NCI-H1417 (cell line): ENCODE measurements at regions not wholly inside any gene's neighbourhood (a gene's known extent, or its start where the extent isn't known, plus 50 kb on each side); places are given as distances from the start of the nearest gene placed in this dataset.

Experiments
- DNase-seq, 3 experiments: peaks; one replicate each; lab custom pipeline; 2025; lab: John Stamatoyannopoulos, UW

DNA sequence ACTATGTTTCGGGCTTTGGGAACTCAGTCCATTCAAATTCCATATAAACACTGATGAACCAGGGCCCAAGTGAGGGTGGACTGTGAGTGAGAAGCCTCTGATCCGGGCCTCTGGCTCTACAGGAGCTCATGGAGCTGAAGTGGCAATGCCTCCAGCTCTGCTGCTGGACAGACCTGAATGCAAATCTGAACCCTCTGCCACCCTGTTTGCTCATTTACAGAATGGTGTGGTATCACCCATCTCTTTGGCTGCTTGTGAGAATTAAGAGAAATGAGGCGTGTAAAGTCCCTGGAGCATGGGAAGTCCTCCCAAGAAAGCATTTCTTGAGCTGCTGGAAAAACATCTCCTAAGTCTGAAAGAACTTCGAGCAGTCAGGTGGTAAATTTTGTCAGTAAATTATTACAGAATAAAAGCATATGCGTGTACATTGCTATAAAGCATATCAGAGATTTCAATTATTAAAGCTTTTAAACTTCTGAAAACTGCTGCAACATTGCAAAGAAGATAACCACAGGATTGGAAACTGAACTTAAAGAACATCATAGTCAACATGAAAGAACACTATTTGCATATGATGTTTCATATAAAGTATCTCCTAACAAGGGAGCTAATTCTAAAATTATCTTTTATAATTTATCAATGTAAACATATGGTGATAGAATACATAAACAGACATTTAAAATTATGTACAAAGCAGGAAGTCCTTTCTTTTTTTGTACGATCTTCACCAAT is 369.0 kb downstream of the UQCRFS1 start:
- no peak for DNase-seq

DNA sequence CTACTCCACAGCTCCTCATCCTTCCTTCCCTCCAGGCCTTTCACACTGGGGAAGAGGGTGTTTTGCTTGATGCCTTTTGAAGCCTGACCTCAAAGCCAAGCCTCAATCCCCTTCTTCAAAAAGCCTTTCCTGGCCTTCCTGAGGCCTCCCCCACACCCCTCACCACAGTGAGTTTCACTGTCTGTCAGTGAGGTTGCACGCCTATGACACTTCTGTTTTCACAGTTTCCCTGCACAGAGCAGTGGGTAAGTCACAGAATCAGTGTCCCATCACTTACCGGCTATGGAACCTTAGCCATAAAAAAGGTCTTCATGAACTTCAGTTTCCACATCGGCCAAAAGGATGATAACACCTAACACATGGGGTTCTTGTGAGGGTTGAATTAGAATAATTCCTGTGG is 371.4 kb downstream of the UQCRFS1 start:
- DNase-seq: no peak

DNA sequence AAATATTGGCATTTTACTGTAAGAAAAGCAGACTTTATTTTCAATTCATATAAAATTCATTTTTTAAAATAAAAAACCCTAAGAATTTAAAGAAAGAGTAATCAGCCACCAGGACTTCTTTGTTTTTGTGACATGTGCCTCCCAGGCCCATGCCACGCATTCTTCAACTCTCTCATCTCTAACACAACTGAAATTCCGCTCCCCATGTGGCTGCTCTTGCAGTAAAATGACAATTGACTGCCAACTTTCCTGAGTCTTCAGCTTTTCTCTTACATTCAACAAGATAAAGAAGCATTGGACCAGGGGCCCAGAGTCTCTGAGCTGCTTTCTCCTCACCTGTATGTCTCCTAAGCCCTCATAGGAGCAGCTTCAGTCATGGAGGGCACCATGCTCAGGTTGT is 372.1 kb downstream of the UQCRFS1 start:
- no peak for DNase-seq

DNA sequence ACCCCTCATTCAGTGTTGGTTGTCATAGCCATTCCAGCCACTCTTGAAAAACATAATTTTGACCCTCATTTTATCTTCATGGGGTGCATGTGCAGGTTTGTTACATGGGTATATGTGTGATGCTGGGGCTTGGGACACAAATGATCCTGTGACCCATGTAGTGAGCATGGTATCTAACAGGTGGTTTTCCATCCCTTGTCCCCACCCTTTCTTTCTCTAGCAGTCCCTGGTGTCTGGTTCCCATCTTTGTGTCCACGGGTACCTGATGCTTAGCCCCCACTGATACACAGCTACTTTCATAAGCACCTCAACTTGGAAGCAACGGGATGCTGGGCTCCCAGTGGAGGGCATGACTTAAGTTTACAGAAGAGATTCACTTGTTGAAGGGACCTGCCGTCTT is 373.5 kb downstream of the UQCRFS1 start:
- no peak for DNase-seq

DNA sequence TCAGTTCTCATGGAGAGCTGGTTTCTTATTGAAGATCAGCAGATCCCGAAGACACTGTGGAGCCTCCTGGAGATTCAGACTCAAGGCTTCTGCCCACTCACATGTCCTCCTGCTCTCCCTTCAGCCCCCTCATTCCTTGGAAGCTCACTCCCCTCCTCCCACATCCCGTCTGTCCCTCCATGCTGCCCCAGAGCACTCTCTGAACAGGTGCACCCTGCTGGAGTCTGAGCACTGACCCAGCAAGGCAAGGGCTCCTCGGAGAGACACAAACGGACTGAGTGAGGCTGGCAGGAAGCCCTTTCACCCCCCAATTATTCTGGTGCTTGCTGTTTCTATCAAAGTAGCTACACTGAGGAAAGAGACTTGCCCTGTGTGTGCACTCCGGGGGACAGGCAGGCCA is 374.0 kb downstream of the UQCRFS1 start:
- DNase-seq: no peak

DNA sequence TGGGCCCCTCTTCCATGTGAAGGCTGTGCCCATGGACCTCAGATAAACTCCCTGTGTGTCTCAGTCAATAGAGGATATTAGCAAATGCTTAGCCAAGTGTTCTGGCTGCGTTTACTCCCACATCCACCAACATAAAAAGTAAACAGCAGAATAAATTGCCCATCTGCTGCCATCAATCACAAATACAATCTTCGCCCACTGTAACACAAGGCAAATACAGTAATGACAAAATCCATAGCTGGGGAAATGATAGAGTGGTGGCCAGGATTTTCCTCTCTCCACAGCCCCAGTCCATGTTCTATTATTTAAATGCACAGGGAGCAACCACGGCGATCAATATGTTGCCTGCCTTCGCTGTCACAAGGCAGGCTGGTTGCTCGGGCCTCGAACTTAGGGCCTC is 376.5 kb downstream of the UQCRFS1 start:
- no peak for DNase-seq

DNA sequence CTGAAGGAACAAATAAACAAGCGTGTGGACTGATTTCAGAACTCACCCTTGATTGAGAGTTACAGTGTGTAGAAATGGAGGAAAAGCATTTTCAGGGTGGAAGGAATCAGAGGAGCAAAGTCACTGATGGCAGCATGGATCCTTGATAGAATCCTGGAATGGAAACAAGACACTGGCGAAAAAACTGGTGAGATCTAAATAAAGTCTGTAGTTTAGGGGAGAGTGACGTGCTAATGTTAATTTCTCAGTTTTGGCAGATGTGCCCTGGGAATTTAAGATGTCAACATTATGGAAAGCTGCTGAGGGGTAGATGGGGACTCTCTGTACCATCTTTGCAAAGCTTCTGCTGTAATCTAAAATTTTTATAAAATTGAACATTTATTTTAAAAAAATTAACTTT is 378.0 kb downstream of the UQCRFS1 start:
- DNase-seq: no peak

DNA sequence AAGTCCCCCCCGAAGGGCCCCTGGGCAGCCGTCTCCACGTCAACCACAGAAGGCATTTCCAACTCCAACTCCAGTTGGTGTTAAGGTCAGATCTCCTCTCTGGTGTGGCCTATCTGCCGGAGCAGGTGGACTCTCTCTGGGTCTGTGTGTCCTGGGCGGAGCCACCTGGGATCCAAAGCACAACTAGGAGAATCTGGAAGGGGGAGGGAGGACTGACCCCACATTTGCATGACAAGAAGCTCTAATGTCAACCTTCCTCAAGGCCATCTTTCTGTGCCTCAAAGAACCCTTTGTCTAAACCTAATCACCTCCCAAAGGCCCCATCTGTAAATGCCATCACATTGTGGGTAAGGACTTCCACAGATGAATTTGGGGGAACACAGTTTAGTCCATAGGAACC is 381.5 kb downstream of the UQCRFS1 start:
- no peak for DNase-seq

DNA sequence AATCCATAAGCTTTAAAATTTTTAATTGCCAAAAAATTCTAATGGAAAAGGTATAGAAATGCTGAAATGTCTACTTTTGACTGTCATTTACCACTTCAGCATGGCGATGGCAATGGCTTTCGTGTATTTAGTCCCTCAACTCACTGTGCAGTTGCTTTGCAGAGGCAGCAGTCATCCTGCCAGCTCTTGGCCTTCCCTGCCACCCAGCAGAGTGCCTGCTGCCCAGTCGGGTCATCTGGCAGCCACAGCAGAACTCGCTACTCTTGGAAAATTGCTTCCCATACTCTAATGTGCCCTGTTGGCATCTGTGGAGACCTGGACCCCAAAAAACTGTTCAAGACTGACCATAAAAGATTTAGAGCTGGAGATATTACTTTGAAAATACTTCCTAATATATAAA is 383.2 kb downstream of the UQCRFS1 start:
- DNase-seq: no peak

DNA sequence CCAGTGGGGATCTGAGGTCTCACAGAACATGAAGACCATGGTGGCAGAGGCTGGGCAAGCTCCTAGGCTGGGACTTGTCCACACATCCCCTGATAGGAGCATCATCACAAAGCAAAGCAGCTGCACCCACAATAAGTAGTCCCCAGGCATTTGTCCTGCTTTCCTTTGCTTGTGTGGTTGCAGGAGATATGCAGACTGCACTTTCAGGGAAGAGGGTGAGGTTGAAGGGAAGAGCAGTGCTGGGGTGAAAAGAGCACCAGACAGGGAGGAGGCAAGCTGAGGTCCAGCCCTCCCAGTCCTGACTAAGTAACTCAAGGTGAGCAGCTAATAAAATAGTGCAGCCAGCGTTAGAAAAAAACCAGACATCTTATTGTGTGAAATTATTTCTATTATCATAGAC is 383.6 kb downstream of the UQCRFS1 start:
- DNase-seq: no peak

DNA sequence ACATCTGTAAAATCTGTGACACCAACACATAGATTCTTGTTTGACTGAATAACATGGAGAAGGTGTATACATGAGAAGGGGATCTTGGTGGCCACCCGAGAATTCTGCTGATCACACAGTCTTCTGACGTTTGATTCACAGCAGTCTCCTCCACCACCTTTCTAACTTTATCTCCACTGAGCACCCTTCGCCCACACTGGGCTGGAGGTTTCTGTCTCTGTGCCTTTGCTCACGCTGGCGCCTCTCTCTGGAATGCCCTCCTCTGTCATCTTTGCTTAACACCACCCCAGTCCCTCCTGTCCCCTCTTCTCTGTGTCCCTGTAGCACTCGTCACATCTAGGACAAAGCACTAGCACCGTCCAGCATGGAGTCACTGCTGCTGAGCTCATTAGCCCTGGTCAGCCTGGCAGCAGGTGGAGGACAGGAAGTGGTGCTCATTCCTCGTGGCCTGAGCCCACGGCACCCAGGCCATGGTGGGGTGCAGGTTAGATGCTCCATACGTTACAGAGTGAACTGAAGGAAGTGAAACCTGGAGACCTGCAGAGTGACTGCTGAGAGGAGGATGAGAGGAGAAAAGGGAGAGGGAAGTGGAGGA is 384.6 kb downstream of the UQCRFS1 start:
- no peak for DNase-seq

DNA sequence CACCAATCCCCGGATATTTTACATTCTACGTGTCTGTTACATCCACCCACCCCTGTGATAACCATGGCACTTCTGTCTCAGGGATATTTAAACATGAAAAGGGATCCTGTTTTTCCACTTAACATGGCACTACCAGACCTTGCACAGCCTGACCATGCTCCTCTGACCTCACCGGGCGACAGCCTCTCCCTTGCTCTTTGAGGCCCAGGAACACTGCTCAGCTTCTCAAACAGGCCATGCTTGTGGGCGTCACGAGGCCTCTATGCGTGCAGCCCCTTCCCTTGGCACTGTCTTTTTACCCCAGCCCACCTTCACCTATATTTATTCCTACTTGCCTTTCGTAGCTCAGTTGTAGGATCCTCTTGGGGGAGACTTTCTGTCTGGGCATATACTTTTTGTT is 385.6 kb downstream of the UQCRFS1 start:
- DNase-seq: no peak

DNA sequence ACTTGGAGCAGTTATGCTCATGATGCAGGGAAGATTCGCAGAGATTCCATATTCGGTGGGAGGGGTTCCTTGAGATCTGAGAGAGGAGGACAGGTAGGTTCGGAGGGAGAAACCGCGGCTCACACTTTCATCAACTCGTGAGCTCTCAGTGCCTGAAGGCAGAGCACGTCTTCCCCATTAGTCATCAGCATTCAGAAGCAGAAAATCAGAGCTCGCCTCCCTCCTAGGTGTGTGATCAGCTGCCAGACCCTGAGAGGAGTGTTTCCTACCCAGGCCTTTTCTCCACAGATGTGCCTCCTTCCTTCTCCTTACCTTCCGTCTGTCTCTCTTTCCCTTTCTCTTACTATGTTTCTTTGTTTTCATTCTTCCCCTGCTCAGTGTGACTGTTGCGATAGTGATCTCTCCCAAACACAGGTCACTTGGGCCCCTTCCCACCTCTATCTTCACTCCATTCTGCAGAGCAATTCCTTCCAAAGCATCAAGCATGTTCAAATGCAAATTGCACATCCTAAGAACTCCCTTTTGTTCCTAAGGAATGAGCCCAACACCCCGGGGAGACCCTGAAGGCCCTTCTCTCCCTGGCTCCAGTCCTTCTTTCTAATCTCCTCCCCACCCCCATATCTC is 389.5 kb downstream of the UQCRFS1 start:
- no peak for DNase-seq

DNA sequence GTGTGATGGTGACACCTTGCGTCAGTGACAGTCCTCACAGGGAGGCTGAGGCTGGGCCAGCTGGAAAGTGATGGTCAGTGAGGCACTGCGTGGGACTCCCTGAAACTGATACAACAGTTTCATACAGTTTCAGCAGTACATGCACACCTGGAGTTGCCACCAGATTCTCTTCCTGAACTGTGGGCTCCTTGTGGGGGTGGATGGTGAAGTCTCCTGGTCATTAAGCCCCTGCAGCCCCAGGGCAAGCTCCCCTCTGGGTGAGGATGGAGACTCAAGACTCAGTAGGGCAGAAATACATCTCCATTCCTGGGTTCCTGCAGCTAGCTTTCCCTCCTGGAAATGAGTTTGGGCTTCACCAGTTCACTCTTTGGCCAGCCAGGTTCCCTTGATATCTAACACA is 392.7 kb downstream of the UQCRFS1 start:
- no peak for DNase-seq

DNA sequence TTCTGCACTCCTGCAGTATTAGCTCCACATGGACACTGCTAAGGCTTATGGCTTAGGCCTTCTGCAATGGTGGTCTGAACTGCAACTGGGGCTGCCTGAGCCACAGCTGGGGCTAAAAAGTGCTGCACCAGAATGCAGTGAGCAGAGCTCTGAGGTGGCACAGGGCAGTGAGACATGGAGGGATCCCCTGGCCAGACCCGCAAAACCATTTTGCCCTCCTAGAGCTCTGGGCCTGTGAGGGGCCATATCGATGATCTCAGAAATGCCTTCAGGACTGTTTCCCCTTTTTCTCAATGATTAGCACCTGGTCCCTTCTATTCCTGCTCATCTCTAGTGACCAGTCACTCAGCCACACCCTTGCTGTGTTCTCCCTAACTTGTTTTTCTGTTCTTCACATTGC is 397.7 kb downstream of the UQCRFS1 start:
- no peak for DNase-seq

DNA sequence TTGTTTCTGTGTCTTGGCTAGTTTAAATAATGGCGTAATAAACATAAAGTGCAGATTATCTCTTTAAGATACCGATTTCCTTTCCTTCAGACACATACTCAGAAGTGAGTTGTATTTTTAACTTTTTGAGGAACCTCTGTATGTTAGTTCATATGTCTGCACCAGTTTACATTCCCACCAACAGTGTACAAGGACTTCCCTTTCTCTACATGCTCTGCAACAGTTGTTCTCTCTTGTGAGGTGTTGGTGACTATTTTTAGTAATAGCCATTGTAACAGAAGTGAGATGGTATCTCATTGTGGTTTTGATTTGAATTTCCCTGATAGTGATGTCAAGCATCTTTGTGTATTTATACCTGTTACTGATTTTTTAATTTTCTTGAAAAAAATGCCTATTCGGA is 418.6 kb downstream of the UQCRFS1 start:
- DNase-seq: no peak

DNA sequence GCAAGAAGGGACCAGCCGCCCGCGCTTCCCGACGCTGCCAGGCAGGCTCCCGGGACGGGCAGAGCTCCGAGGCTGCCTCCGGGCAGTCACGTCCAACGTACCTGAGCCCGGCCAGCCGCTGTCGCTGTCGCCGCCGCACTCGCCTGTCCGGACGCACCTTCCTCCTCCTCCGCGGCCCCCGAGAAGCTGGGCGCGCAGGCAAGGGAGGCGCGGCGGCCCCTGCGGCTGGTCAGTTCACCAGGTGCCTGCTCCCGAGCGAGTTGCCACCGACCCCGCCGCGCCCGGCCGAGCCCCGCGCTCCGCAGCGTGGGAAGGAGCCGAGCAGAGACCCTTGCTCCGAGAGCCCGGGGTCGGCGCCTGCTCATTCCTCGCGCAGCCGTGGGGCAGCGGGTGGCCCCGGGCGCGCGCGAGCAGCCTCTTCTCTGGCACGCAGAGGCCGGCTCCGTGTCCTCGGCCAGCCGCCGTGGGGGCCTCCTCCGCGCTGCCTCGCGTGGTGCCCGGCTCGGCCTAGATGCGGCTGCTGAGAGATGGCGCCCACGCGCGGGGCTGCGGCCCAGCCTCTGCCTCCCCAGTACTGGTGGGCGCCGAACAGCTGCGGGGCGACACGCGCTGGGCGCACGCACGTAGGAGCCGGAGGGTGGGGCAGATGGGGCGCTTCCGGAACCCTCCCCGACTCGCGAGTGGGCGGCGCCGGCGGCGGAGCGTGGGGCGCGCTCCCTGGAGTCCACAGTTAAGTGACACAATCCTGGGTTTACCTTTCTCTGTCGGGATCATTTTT is 419.4 kb downstream of the UQCRFS1 start:
- DNase-seq: no peak

DNA sequence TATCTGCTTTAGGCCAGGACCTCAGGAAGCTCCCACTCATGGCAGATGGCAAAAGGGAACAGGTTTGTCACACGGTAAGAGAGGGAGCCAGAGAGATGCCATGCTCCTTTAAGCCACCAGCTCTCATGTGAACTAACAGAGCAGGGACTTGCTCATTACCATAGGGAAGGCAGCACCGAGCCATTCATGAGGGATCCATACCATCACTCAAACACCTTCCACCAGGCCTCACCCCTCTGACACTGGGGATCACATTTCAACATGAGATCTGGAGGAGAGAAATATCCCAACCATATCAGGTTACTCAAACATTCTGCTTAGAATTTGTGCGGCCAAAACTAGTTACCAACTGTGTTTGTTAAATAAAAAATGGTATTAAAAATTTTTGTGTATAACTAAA is 427.0 kb downstream of the UQCRFS1 start:
- no peak for DNase-seq

DNA sequence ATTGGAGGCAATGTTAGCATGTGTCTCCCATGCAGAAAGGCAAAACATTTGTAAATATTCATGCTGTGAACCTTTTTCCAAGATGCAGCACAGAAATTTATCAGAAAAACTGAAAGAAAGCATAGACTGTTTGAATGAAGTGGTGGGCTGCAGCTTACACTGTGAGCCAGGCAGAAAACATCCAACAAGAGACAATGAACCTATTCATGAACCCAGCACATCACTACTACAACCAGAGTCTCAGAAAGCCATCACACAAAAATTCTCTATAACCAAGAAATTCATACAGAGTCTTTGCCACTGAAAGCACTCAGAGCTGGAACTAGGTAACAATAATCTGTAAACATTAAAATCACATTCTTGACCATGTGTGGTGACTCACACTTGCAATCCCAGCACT is 448.9 kb downstream of the UQCRFS1 start:
- DNase-seq: no peak

DNA sequence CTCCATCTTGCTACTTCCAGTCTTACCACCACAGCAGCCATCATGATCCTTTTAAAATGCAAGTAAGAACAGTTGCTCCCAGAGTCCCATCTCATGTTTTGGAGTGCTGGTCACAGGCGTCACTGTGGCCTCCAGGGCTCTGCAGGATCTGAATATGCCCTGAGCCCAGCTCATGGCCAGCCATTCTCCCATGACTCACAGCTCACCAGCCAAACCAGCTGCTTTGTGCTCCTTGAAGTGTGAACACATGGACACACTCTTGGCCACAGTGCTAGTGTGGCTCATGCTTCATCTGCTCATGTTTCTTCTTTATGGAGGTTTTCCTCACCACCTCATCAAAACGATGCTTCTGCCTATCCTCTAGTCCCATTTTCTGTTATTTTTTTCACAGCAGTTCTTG is 466.5 kb downstream of the UQCRFS1 start:
- DNase-seq: no peak

DNA sequence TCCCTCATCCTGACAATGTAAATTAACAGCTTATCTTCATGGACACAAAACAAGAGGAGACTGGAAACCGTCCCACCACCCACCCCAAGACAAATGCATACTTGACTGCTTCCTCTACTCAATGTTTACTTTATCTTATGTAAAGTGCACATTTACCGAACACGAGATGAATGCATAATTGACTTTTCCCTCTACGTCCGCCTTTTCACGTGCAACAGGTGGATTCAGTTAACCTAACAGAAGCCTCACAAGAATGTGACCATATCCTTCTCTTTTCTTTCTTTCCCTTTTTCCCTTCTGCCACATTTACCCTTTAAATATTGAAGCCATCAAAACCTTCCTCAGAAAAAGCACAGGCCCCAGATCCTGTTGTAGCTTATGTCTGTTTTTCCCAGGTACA is 468.0 kb downstream of the UQCRFS1 start:
- DNase-seq: no peak

DNA sequence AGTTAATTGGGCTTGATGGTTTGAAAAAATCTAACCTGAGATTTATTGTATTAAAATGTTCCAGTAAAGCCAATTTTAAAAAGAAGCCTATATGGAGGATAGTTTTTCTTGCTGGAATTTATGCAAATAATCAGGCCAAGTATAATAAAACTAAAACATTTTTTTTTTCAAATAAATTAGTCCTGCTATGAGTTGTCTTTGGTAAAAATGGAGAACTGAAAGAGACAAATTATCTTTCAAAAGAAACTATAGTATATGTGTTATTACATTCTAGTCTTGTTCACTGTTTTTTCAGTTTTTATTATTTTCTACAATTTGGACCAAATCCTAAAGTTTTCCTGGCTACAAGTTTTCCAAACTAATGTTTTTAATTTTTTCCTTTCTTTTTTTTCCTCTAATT is 468.9 kb downstream of the UQCRFS1 start:
- DNase-seq: no peak
